ENCODE measurements at regions not wholly inside any gene's neighbourhood (a gene's known extent, or its start where the extent isn't known, plus 50 kb on each side); places are given as distances from the start of the nearest gene placed in this dataset.

- Mint-ChIP-seq H3K27ac (no peak overlapping the region), H3K27me3 (ENCODE audit: insufficient read depth) (no peaks in the 10 kb centered on the region), H3K4me1 (ENCODE audit: low read depth) (no peaks in the 10 kb centered on the region), H3K9me3 (peaks cover 5% of the 10 kb centered on the region; the same call in 1 of the 2 replicates), H3K4me3 (no peak overlapping the region), H3K36me3 (ENCODE audit: low read depth) (no peaks in the 10 kb centered on the region)
- no peak for TF ChIP-seq CTCF (IDR thresholded peaks at IDR 0.05)
- DNase-seq = no peak
These were observed 550.8 kb downstream of the DIPK2A start for GRCh38 chr3:144522456-144522855.

- no peaks in the 10 kb centered on the region for H3K4me1 Mint-ChIP-seq (ENCODE audit: low read depth)
- no peaks in the 10 kb centered on the region; the same call in 1 of the 2 replicates for H3K9me3 Mint-ChIP-seq
- no peaks in the 10 kb centered on the region for H3K36me3 Mint-ChIP-seq (ENCODE audit: low read depth)
- no peak for DNase-seq
- no peak for TF ChIP-seq CTCF (IDR thresholded peaks at IDR 0.05)
- no peaks in the 10 kb centered on the region for H3K27me3 Mint-ChIP-seq (ENCODE audit: insufficient read depth)
- no peak overlapping the region for H3K27ac Mint-ChIP-seq
- no peak overlapping the region for H3K4me3 Mint-ChIP-seq
These were observed 551.8 kb downstream of the DIPK2A start for GRCh38 chr3:144523396-144523795.

- H3K27me3 Mint-ChIP-seq (ENCODE audit: insufficient read depth) = no peaks in the 10 kb centered on the region
- no peak for DNase-seq
- no peaks in the 10 kb centered on the region for H3K4me1 Mint-ChIP-seq (ENCODE audit: low read depth)
- H3K36me3 Mint-ChIP-seq (ENCODE audit: low read depth) = no peaks in the 10 kb centered on the region
- H3K27ac Mint-ChIP-seq = no peak overlapping the region
- TF ChIP-seq CTCF (IDR thresholded peaks at IDR 0.05) = no peak
- H3K9me3 Mint-ChIP-seq = no peaks in the 10 kb centered on the region; the same call in 1 of the 2 replicates
- H3K4me3 Mint-ChIP-seq = no peak overlapping the region
These were observed 552.9 kb downstream of the DIPK2A start for GRCh38 chr3:144524531-144524930.

GRCh38 chr3:144529566-144529965 lies 557.9 kb downstream of the DIPK2A start:
- H3K9me3 Mint-ChIP-seq = peaks cover 12% of the 10 kb centered on the region
- H3K4me3 Mint-ChIP-seq = no peak overlapping the region

GRCh38 chr3:144544871-144545270 lies 573.2 kb downstream of the DIPK2A start:
- H3K4me1 Mint-ChIP-seq (ENCODE audit: low read depth) = no peaks in the 10 kb centered on the region
- no peaks in the 10 kb centered on the region for H3K27me3 Mint-ChIP-seq (ENCODE audit: insufficient read depth)
- H3K36me3 Mint-ChIP-seq (ENCODE audit: low read depth) = no peaks in the 10 kb centered on the region
- no peak for TF ChIP-seq CTCF (IDR thresholded peaks at IDR 0.05)
- H3K4me3 Mint-ChIP-seq = no peak overlapping the region
- DNase-seq = no peak
- H3K27ac Mint-ChIP-seq = no peak overlapping the region
- peaks cover 18% of the 10 kb centered on the region for H3K9me3 Mint-ChIP-seq

More at GRCh38 chr3:144529566-144529965, 557.9 kb downstream of the DIPK2A start:
- no peak for TF ChIP-seq CTCF (IDR thresholded peaks at IDR 0.05)
- Mint-ChIP-seq H3K27me3 (ENCODE audit: insufficient read depth) (no peaks in the 10 kb centered on the region), H3K36me3 (ENCODE audit: low read depth) (peaks cover 4% of the 10 kb centered on the region; the same call in 1 of the 2 replicates), H3K27ac (no peak overlapping the region), H3K4me1 (ENCODE audit: low read depth) (no peaks in the 10 kb centered on the region)
- no peak for DNase-seq

GRCh38 chr3:144546539-144546938 lies 574.9 kb downstream of the DIPK2A start:
- Mint-ChIP-seq H3K9me3 (peaks cover 20% of the 10 kb centered on the region), H3K27ac (no peak overlapping the region), H3K4me3 (no peak overlapping the region), H3K4me1 (ENCODE audit: low read depth) (no peaks in the 10 kb centered on the region), H3K27me3 (ENCODE audit: insufficient read depth) (no peaks in the 10 kb centered on the region), H3K36me3 (ENCODE audit: low read depth) (no peaks in the 10 kb centered on the region)
- no peak for DNase-seq
- no peak for TF ChIP-seq CTCF (IDR thresholded peaks at IDR 0.05)
